ENCODE measurements at regions not wholly inside any gene's neighbourhood (a gene's known extent, or its start where the extent isn't known, plus 50 kb on each side); places are given as distances from the start of the nearest gene placed in this dataset.
"Not testable (repeated sequence)": the region's sequence is repeated elsewhere in the genome, so short reads cannot be mapped to it uniquely, and the experiment has no call there.

DNA sequence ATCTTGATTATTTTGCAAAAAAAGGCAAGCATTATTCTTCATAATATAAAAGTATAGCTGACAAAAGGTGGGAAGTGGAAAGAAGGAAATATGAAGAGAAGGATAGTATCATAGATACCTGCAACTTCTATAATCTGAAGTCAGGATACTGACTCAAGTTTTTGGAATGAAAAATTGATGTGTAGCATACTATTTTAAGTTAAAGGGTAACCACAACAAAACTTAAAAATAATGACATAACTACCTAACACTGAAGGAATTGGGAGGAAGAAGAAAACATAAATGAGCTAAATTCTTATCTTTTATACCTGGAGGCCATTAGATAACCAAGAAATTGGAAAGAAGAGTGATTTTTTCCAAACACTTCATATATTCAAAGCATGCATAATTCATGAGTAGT is 51.8 kb upstream of the TLE1 start:
- DNase-seq (ENCODE audit: low spot score), result no peak

DNA sequence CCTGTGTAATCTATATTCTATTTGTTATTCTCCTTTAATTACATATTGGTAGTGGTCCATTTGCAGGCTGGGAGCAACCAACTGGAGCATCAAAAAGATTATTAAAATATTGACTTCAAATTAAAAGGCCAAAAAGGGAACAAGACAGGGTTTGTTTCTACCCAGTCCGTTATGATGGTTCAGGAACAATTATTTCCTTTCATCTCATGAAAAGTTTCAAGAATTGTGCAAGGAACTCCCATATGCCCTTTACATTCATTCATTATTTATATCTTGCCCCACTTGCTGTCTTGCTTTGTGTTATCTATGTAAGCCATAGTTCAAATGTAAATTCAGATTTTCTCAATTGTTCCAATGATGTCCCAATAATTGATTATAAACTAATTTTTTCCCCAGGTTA is 58.7 kb upstream of the TLE1 start:
- DNase-seq (ENCODE audit: low spot score), result no peak

DNA sequence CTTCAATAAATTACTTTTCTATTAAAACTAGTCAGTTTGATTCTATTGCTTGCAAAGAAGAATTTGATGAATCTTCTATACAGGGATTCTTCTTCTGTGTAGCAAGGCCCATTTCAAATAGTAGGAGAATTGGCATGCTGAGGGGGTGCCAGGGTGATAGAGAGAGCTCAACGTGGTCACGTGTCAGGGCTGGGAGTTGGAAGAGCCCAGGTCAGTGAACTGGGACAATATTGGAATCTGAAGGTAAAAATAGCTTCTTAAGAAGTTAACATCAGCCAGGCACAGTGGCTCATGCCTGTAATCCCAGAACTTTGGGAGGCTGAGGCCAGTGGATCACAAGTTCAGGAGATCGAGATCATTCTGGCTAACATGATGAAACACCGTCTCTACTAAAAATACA is 64.1 kb upstream of the TLE1 start:
- no peak for DNase-seq (ENCODE audit: low spot score)

DNA sequence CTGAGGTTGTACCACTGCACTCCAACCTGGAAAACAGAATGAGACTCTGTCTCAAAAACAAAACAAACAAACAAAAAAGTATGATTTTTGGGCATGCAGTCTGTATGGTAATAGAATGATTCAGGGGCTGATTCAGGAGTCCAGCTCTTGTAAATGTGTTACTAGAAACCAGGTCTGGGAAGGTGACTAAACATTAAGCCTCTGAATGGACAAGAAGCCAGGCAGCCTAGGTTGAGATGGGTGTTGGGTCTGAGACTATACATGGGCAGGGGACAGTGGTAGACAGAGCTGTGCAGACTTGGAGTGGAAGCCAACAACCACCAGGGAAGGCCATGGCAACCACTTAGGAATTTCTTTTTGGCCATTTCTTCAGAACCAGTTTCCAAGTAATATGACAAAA is 64.9 kb upstream of the TLE1 start:
- no peak for DNase-seq (ENCODE audit: low spot score)

DNA sequence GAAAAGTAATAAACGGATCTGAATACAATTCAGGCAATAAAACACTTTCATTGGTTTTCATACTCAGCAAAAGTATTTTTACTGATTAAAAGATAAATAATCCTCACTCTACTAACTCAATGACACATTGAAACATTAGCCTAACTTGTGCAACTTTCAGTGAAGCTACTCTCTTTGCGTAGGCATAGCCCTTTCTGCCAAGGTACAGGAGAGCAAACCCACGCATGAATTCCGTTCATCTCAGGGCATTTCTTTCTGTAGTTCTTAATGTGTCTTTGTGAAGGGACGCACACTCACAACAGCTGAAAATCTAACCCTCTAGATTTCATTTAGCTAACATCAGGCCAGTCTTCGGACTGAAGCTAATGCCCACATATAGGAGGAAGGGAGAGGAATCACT is 66.4 kb upstream of the TLE1 start:
- no peak for DNase-seq (ENCODE audit: low spot score)

DNA sequence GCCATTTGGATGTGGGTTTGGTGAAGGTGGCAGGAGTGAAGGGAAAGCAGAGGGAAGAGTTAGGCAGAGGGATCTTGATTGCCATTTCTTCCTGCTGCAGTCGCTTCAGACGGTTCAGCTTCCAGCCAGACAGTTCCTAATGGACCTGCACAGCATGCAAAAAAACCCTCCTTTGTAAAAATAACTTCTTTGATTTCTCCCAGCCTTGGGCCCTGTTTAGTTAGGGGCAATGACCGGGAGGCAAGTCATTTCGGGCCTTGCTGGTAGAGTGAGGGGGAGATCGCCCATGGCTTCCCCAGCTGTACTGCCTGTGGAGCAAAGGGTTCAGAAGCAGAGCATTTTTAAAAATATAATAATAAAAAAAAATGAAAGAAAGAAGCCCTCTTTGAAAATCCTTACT is 67.2 kb upstream of the TLE1 start:
- no peak for DNase-seq (ENCODE audit: low spot score)

DNA sequence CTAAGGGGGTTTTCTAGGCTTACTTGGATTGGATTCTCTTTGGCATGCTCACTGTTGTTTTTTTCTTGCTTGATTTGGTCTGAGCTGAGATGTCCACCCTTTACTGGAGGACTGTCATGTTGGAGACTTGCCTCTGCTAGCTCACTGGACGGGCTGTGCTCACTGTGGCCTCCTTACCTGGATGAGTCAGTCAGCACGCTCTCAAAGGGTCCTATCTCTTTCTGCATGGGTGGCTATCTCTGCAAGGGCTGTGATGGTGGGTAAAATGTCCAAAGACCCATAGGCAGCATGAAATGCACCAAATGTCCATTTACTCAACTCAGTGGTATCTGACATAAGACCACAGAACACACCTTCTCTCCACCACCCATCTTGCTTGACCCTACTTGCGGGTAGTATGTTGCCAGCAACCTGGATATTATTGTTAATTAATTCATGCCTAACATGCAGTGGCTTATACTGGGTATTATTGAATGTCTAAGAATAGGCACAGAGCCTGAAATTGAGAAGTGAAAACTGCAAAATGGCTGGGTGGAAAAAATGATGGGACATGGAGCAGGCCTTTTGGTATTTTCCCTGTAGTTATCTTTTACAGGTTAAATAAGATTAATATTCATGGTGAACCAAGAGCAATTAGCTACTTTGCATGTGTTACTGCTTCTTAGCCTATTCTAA is 68.9 kb upstream of the TLE1 start:
- DNase-seq (ENCODE audit: low spot score), result no peak

DNA sequence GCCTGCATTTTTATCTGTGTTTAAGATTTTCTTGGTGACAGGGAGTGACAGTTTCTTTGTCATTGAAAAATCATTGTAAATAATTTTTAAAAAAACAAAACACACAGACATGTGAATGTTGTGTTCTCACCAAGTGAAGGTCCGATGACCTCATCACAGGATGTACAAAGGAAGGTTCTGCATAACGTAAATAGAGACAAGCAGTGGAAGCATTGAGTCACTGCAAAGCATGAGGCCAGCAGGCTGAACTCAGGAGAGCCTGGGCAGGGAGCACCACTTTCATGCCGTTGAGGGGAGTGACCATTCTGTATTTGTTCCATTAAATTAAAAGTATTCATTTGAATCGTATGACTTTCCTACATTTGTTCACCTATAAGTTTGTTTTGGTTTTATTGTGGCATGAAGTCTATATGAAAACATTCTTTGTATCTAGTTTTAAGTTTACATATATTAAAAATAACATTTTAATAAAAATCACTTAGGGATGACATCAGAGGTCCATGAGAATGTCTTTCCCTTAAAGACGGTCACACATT is 70.4 kb upstream of the TLE1 start:
- DNase-seq (ENCODE audit: low spot score), result no peak

DNA sequence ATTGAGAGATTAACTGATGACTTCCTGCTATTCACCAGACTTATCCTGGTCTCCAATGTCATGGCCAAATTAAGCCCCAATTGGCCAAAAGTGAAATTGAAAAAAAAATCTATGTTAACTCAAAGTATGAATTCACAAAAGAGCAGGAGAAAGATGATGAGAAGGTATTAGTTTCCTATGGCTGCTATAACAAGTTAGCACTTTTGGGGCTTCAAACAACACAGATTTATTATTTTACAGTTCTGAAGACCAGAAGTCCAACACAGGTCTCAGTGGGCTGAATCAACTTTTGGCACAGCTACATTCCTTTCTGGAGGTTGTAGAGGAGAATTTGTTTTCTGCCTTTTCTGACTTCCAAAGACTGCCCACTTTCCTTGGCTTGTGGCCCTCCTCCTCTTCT is 78.6 kb upstream of the TLE1 start:
- no peak for DNase-seq (ENCODE audit: low spot score)

DNA sequence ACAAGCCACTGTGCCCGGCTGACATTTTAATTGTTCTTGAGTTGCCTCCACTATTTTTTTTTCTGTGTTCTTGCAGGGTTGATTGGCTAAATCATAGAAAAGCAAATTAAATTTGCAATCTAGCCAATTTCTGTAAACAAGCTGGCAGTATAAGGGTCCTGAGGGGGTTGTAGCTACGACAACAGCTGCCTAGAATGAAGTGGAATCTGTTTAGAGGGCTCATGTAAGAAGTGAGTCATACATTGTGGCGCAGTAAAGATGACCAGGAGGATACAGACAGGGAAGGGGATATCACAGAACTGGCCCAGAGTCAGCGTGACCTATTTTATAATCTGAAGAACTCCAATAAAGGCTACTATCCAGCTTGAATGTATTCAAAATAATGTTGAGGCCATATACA is 82.2 kb upstream of the TLE1 start:
- no peak for DNase-seq (ENCODE audit: low spot score)

DNA sequence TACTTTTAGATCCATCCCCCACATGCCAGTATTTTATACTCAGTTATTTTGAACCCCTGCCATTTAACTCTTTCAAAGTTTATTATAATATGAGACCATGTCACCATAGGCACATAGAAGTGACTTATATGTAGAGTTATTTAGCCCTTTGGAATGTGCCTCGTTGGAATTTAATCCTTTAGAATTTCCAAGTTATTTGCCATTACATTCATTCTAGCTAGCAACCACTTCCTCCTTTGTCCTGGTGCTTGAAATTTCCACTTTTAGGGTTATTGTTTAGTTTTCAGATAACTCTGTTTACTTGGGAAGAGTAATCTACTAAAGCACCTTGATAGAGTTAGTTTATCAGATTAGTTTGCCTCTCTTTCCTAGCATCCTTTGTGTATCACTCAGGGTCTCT is 82.8 kb upstream of the TLE1 start:
- DNase-seq (ENCODE audit: low spot score), result no peak

DNA sequence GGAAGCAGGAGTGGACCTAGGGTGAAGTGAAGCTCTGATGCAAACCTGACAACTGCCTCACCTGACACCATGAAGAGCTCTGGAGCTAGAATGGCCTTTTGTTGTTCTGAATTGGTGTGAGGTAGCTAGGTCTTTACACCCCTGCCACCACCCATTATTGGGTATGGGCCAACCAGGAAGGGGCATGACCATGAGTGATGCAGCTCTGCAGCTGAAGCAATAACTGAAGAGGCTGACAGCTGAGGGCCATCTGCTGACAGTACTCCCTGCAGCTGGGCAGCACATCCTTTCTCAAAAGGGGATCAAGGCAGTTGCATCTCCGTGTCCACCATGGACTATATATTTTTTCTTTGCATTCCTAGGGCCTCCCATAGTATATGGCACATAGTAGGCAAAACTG is 87.0 kb upstream of the TLE1 start:
- no peak for DNase-seq (ENCODE audit: low spot score)

DNA sequence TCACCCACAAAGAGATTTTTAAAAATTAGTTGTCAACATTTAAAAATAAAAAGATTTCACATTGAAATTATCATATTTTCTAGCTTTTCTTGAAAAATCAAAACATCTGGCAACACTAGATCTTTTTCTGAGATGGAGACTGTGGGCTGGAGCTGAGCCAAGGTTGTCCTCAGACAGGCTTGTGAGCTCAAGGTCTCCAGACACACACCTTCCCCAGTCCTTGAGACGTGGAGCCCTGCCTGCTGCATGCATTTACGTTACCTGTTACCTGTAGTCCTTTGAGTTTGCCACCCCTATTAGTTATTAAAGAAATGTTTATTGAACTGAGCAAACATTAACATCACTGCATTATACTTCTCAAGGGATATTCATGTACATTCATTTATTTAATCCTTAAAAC is 87.5 kb upstream of the TLE1 start:
- no peak for DNase-seq (ENCODE audit: low spot score)

DNA sequence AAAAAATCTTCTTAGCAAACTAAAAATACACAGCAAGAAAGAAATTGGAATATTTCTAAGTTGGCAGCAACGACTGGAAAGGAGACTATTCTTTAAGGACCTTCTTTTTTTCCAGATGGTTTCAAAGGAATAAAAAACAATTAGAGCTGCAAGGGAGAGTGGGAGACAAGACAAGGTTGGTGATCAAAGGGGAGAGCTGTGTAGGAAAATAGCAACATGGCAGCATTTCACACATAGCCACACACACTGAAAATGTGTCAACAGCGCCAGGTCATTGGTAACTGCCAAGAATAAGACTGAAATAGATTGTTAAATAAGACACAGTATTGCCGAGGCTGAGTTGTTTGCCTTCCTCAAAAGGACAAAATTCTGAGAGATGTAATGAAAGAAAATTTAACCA is 88.1 kb upstream of the TLE1 start:
- DNase-seq (ENCODE audit: low spot score), result no peak

DNA sequence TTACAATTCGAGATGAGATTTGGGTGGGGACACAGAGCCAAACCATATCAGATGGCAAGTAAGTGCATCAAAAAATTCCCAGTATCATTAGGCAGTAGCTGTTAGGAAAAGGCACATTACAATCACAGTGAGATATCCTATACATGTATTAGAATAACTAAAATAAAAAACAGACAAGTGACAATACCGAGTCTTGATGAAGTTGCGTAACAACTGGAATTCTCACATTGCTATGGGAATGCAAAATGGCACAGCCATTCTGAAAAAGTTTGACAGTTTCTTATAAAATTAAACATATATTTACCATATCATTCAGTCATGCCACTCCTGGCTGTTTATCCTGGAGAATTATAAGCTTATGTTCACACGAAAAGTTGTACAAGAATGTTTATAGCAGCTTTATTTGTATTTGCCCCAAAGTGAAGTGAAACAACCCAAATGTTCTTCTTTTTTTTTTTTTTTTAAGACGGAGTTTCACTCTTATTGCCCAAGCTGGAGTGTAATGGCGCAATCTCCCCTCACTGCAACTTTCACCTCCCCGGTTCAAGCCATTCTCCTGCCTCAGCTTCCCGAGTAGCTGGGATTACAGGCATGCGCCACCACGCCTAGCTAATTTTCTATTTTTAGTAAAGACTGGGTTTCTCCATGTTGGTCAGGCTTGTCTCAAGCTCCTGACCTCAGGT is 93.1 kb upstream of the TLE1 start:
- no peak for DNase-seq (ENCODE audit: low spot score)

DNA sequence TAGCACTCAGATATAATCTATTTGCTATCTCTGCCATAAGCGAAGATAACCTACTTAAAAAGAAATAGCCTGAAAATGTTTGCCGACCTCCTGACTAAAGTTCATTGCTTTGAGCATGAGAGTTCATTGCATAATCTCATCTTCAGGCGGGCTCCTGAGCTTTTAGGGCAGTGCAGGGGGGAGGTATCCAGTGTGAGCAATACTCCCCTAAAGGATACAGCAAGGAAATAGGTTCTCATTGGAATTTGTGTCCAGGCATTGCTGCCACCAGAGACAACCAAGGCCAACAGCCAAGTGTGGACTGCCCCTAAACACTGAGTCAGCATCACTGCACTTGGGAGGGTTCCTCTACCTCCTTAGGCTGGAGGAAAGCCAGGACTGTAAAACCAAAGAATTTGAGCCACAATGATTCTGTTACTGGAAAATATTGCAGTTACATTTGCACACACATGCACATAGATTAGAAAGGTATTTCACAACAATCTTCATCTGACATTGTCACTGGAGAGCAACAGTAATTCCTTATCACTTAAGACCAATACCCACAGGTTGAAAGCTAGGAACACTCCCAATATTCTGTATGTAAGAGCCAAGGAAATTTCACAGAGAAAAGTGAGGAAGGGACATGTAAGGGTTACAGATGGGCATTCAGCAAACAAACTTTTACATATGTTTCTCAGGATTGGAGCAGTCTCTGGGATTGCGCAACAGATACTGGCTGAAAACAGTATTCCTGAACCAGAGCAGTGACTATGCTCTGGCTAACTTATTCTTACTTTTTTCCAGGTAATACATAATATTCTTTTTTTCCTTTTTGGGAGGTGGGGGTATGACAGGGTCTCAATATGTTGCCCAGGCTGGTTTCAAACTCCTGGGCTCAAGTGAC is 98.6 kb upstream of the TLE1 start:
- no peak for DNase-seq (ENCODE audit: low spot score)

DNA sequence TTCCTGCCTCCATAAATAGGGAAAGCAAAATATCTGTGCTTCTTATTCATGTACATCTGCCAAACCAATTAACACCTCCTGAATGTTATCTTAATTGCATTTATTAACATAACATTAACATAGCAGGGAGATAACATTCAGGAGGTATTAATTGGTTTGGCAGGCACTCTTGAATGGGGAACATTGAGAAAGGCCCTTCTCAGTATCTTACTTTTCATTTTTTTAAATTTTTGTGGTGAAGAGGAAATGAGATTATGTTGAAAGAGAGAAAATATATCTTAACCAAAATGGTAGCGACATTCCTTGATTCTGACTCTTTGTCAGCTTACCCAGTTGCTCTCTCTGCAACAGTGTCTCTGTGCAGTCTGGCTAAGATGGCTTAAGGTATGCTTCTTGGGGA is 100.4 kb upstream of the TLE1 start:
- no peak for DNase-seq (ENCODE audit: low spot score)

DNA sequence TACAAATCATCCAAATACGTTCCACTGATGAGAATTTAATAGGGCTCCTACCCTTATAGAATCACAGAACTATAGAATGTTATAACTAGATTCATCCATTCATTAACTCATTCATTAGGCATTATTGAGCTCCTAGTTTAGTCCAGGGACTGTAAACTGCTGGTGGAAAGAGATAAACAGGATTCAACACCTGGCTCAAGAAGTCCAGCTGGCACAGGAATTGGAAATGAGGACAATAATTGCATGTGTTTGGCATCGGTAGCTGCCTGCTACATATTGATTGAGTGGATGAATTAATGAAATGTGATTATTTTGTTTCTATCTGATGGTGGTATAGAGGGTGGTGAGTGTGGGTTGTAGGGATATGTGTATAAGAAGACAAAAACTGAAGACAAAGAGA is 100.8 kb upstream of the TLE1 start:
- DNase-seq (ENCODE audit: low spot score), result no peak

DNA sequence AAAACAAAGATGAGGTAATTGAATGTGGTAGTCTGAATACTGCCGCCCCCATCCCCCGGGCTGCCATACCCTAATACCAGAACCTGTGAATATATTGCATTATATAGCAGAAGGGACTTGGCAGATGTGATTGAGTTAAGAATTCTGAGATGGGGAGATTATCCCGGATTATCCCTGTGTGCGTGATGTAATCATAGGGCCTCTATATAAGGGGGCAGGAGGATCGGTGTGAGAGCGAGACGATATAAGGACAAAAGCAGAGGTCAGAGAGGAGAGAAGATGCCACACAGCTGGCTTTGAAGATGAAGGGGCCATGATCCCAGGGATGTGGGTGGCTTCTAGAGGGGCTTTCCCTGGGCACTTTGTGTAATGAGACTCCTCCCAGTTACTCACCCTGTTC is 101.7 kb upstream of the TLE1 start:
- DNase-seq (ENCODE audit: low spot score), result no peak

DNA sequence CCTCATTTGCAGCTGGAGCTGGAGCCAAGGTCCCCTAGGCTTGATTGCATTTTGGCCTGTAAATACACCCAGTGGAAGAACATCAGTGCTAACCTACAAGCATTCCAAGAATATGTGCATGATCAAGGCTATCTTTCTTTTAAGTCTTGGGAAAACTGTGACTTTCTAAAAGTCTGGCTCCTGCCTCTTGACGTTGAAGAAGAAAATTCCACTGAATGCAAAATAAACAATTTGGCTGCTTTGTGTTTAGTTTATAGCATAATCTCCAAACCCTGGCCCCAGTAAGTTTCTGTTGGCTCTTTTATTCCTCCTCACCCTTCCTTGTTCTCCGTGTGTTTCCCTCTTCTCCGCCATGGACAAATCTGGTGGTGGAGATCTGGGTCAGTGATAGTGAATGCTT is 109.3 kb upstream of the TLE1 start:
- DNase-seq (ENCODE audit: low spot score), result no peak

DNA sequence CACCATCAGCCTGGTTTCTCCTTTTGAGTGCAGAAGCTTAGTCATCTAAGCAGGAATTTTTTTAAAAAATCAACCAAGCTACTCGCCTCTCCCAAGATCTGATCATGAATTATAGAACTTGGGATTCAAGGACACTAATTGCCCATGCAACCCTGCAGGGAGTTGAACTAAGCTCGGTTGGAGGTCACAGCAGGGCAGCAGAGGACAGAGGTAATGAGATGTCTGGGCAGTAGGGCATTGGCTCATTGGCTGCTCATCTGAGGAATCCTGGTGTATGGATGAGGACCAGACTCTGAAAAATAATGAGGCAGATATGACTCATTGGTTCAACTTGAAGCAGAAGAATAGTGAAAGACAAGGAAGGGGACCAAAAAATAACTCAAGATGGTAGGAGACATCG is 111.8 kb upstream of the TLE1 start:
- no peak for DNase-seq (ENCODE audit: low spot score)

DNA sequence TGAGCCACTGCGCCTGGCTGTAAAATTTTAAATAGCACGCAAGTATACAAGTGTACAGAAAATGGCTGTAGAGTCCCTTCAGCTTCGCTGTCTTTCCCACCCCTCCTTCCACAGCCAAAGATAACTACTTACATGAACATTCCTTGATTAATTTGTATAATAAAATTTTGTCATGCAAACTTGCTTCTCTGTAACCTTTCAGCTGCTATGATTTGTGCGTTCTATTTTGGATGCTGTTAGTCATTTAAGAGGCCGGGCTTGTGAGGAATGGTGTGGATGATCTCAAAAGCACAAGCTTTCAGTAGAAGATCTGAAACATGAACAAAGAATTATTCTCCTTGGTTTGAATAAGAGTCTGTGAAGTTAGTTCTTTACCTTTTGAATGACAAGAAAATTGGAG is 115.0 kb upstream of the TLE1 start:
- no peak for DNase-seq (ENCODE audit: low spot score)

DNA sequence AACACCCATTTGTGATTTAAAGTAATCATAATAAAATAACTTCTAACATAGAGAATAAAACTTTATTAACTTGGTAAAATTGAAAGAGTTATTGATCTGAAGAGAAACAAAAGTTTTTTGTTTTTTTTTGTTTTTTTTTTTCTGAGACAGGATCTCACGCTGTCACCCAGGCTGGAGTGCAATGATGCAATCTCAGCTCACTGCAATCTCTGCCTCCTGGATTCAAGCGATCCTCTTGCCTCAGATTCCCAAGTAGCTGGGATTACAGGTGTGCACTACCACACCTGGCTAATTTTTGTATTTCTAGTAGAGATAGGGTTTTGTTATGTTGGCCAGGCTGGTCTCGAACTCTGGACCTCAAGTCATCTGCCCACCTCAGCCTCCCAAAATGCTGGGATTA is 116.5 kb upstream of the SPATA31D4 start:
- DNase-seq (ENCODE audit: low spot score), result not testable (repeated sequence)

All from putamen (tissue), 1 donor.